Activated naive CD4-positive, alpha-beta T cell treated with anti-CD3 and anti-CD28 coated beads, Interleukin-2, amount 50 U/mL, for 72 hours (primary cell): ENCODE measurements at regions not wholly inside any gene's neighbourhood (a gene's known extent, or its start where the extent isn't known, plus 50 kb on each side); places are given as distances from the start of the nearest gene placed in this dataset.
"Not testable (repeated sequence)": the region's sequence is repeated elsewhere in the genome, so short reads cannot be mapped to it uniquely, and the experiment has no call there.

Experiments
- ATAC-seq, 2 donors: fragments of 150-1000 bp; cut with Tn5 transposase; 2 replicates each; pipeline ENCODE4 v1.10.0; 2021; ENCODE audit warnings: mild to moderate bottlenecking in 2 of 2, moderate library complexity in 2 of 2
- DNase-seq, 2 donors: peaks; one replicate each; pipeline ENCODE4 v3.0.0; 2021 to 2022; ENCODE audit warnings: low spot score in 2 of 2
- H3K27ac Mint-ChIP-seq, 2 donors: one replicate each; pipeline ENCODE4 v1.8.0; 2022; ENCODE audit warnings: mild to moderate bottlenecking in 2 of 2, mixed read lengths in 2 of 2
- H3K36me3 Mint-ChIP-seq, 2 donors: one replicate each; pipeline ENCODE4 v1.8.0; 2022; ENCODE audit warnings: mixed read lengths in 2 of 2
- H3K9me3 Mint-ChIP-seq, 2 donors: one replicate each; pipeline ENCODE4 v1.8.0; 2022; ENCODE audit warnings: mixed read lengths in 2 of 2

DNA sequence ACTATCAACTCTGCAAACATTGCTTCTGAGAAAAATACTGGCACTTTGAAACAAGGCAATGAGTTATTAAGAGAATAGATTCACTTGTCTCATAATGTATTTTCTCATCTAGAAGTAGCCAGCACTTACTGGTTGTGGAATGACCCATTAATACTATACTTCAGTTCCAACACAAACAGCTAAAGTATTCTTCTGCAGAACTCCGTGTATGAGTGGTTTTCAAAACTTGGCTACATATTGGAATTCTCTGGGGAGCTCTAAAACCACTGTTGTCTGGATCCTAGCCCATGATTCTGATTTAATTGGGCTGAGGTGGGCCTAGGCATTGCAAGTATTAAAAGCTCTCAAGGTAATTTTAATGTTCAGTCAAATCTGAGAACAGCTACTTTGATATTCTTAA is 1416.4 kb upstream of the RAG2 start:
- ATAC-seq: no peak
- Mint-ChIP-seq H3K9me3 (peaks cover 0 to 8% of the 10 kb centered on the region in 2 donors), H3K27ac (no peak overlapping the region), H3K36me3 (no peaks in the 10 kb centered on the region)
- no peak for DNase-seq

DNA sequence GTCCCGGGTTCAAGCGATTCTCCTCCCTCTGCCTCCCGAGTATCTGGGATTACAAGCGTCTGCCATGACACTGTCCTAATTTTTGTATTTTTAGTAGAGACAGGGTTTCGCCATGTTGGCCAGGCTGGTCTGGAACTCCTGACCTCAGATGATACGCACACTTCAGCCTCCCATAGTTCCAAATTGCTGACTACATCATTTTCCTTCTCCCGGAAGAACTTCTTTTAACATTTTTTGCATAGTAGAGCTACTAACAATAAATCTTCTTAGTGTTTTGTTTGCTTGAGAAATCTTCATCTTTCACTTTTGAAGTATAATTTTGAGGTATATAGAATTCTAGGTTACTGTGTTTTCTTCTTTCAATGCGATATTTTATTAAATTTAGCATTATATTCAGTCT is 1415.1 kb upstream of the RAG2 start:
- no peak for ATAC-seq
- Mint-ChIP-seq H3K36me3 (no peaks in the 10 kb centered on the region), H3K9me3 (peaks cover 0 to 8% of the 10 kb centered on the region in 2 donors), H3K27ac (no peak overlapping the region)
- DNase-seq: no peak

DNA sequence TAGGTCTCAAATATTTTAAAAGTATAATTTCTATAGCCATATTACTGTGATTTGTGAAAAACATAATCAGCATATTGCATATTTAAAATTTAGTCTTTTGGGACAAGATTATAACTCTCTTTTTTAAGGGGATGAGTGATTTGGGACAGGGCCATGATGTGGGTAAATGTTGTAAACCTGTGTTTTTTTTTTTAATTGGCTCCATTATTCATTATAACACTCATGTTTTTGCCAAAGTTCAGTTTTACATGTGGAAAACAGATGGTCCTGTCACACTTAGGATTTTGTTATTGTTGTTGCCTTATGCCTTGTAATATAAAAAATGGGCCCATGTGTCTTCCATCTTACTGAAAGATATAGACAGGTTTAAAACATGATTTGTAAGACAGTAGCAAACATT is 1413.5 kb upstream of the RAG2 start:
- no peak overlapping the region for H3K27ac Mint-ChIP-seq
- H3K9me3 Mint-ChIP-seq: peaks cover 0 to 8% of the 10 kb centered on the region in 2 donors
- H3K36me3 Mint-ChIP-seq: no peaks in the 10 kb centered on the region
- ATAC-seq (no peak), DNase-seq (no peak)

DNA sequence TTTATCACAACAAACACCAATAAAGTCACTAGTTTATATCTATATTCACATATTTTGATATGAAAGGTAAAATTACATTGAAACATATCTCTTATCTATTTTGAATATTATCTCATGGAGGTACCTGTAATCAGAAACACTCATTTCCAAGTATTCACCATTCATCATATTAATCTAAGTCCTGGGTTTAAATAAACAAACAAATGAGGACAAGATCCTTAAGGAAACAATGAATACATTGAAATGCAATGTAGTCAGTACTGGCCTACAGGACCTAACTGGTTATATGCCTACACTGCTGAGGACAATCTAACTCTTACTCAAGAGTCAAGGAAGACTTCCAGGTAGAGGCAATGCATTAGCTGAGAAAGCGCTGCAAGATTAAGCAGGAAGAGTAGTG is 1411.9 kb upstream of the RAG2 start:
- Mint-ChIP-seq H3K27ac (no peak overlapping the region), H3K36me3 (no peaks in the 10 kb centered on the region), H3K9me3 (peaks cover 5 to 12% of the 10 kb centered on the region in 2 donors)
- DNase-seq (no peak), ATAC-seq (no peak)

DNA sequence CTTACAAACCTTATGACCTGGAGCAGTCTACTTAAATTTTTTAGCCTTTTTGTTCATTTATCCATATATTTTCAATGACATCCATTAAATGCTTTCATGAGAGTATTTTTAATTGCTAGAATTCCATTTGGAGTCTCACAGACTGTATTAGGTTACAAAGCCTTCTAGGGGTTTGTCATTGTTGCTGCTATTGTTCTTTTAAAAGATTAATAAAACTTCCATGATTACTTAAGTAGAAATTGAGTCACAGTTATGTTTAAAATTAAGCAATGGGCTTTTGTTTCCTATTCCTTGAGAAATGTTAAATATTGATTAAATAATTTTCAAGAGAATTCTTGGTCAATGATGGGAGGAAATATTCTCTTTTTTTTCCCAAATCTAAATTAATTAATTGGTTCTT is 1408.4 kb upstream of the RAG2 start:
- peaks cover 0 to 6% of the 10 kb centered on the region in 2 donors for H3K36me3 Mint-ChIP-seq
- DNase-seq (no peak), ATAC-seq (no peak)
- peaks cover 22% of the 10 kb centered on the region in 2 donors for H3K9me3 Mint-ChIP-seq
- H3K27ac Mint-ChIP-seq: no peak overlapping the region

DNA sequence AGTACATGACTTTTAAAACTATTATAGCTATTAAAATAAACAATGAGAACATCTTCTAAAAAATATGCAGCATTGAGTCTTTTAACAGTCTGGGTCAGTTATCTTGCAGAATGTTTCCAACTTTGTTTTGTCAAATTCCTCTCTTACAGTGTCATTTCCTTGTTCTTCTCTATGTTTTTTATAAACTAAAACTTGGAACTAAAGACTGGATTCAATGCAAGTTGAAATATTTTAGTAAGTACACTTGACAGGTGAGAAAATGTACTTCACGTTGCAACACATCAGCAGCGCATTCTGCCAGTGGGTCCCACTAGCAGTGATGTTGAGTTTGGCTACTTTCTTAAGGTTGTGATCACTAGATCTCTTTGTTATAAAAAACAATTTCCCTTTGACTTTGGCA is 1407.6 kb upstream of the RAG2 start:
- Mint-ChIP-seq H3K27ac (no peak overlapping the region), H3K9me3 (peaks cover 22% of the 10 kb centered on the region in 2 donors), H3K36me3 (peaks cover 0 to 6% of the 10 kb centered on the region in 2 donors)
- no peak for DNase-seq
- no peak for ATAC-seq

DNA sequence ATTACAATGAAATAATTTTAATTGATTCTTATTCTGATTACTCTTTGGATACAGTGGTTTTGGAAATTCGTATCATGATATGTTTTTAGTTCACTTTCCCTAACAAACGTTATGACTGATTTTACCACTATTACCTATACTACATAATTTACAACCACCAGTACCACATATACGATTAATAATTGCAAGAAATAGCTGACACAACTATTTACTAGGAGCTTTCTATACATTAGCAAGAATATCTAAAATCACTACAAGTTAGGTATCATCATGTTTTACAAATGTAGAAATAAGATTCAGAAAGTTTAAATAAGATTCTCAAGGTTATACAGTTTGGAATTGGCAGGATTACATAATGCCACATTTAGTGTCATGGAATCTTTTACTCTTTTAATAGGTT is 1401.1 kb upstream of the RAG2 start:
- Mint-ChIP-seq H3K36me3 (peaks cover 0 to 2% of the 10 kb centered on the region in 2 donors), H3K27ac (no peak overlapping the region), H3K9me3 (peaks cover 12 to 17% of the 10 kb centered on the region in 2 donors)
- DNase-seq: no peak
- no peak for ATAC-seq

DNA sequence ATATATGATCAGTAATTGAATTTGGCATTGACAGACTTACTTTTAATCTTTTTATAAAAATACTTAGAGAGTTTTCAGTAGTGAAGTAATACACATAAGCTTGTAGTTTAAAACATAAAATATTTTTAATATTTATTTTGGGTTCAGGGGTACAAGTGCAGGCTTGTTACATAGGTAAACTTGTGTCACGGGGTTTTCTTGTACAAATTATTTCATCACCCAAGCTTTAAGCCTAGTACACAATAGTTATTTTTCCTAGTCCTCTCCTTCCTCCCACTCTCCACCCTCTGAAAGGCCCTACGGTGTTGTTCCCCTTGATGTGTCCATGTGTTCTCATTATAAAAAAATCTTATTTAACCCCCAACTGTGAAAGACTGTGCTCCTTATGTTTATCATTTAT is 1397.8 kb upstream of the RAG2 start:
- H3K9me3 Mint-ChIP-seq: peaks cover 10 to 14% of the 10 kb centered on the region in 2 donors
- DNase-seq (no peak), ATAC-seq (no peak)
- no peaks in the 10 kb centered on the region for H3K36me3 Mint-ChIP-seq
- no peak overlapping the region for H3K27ac Mint-ChIP-seq

DNA sequence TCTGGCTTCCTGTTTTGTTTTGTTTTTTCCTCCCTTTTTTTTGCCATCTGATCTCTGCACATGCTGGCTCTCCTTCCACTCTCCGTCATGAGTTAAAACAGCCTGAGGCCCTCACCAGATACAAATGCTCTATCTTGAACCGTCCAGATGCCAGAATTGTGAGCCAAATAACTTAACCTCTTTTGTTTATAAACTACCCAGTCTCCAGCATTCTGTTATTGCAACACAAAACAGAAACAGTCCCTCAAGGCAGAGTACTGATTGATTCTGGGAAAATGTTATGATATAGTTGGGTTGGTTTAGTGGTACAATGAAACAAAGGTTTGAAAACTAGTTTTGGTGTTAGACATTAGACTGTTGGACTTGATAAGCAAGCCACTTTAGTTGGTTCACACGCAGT is 1390.0 kb upstream of the RAG2 start:
- peaks cover 3 to 13% of the 10 kb centered on the region in 2 donors for H3K9me3 Mint-ChIP-seq
- no peaks in the 10 kb centered on the region for H3K36me3 Mint-ChIP-seq
- no peak for ATAC-seq
- DNase-seq: no peak
- no peak overlapping the region for H3K27ac Mint-ChIP-seq

DNA sequence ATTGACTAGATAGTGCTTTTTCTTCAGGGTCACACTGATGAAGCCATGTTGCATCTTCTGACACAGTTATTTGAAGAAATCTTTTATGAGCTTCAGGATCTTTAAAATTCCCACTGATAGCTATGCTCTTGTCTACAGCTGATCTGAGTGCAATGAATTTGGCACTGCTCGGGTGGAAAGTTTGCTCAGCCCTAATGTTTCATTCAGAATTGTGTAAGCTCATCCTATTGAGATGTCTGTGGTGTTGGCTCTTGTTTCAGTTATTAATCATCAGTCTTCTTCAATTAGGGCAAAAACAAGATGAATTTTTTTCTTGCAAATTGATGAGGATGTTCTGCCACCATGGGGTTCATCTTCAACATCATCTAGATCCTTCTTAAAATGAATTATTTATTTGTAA is 1387.0 kb upstream of the RAG2 start:
- Mint-ChIP-seq H3K36me3 (no peaks in the 10 kb centered on the region), H3K9me3 (peaks cover 3 to 15% of the 10 kb centered on the region in 2 donors), H3K27ac (no peak overlapping the region)
- DNase-seq: no peak
- no peak for ATAC-seq

DNA sequence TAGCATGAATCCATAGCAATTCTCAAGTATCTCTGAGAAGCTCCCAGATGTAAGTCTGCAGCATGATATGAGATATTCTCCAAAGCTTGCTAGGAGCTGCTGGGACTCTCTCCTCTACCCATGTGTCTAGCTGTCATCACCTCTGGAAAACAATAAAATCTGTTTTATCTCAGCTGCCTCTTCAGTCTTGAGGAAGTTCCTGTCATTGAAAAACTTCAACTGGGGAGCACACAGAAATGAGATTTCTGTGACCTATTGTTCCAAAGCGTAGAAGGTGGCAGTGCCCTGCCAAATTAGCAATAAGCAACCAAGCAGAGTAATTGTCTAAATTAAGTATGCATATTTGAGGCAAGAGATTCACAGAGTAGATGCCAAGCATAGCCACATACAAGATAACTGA is 1380.6 kb upstream of the RAG2 start:
- Mint-ChIP-seq H3K27ac (no peak overlapping the region), H3K36me3 (no peaks in the 10 kb centered on the region), H3K9me3 (peaks cover 6 to 7% of the 10 kb centered on the region in 2 donors)
- no peak for DNase-seq
- ATAC-seq: no peak

DNA sequence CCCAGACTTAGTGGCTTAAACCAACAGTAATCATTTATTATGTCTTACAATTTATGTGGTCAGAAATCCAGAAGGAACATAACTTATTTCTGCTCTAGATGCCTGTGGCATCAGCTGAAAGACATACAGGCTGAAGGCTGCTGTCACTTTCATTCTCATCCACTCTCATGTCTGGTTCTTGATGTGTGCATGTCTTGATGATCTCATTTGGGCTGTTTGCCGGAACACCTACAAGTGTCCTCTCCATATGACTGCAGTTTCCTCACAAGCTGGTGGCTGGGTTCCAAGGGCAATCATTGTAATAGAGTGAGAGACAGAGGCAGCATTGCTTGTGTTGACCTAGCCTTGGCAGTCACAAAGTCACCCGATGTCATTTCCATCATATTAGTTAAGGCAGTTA is 1375.9 kb upstream of the RAG2 start:
- ATAC-seq: no peak
- Mint-ChIP-seq H3K27ac (no peak overlapping the region), H3K36me3 (peaks cover 0 to 4% of the 10 kb centered on the region in 2 donors), H3K9me3 (peaks cover 11 to 26% of the 10 kb centered on the region in 2 donors)
- DNase-seq: no peak

DNA sequence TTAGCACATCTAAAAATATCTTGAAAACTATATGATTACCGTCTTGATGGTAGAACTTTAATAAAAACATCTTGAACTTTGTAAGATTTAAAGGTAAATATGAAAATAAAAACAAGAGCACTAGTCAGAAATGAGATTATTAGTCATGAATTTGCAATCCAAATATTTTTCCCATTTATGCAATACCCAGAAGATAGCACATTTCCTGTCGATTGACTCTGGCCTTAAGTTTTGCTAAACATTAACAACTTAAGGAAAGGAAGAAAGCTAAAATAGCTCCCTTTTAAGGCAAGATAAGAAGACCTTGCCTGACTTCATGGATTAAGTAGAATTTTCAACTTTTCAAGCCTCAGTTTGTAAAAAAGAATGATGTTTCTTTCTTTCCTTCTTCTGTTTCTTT is 1374.7 kb upstream of the RAG2 start:
- H3K36me3 Mint-ChIP-seq: peaks cover 0 to 5% of the 10 kb centered on the region in 2 donors
- H3K27ac Mint-ChIP-seq: no peak overlapping the region
- DNase-seq (no peak), ATAC-seq (no peak)
- peaks cover 12 to 26% of the 10 kb centered on the region in 2 donors for H3K9me3 Mint-ChIP-seq

DNA sequence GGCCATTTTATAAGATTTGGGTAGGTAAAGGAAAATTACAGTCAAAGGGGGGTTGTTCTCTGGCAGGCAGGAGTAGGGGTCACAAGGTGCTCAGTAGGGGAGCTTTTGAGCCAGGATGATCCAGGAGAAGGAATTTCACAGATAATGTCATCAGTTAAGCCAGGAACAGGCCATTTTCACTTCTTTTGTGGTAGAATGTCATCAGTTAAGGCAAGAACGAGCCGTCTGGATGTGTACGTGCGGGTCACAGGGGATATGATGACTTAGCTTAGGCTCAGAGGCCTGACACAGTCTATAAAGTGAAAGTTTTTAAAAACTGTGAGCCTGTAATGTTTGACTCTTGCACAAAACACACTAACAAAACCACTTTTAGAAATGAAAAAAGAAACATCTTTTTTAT is 1371.3 kb upstream of the RAG2 start:
- H3K36me3 Mint-ChIP-seq, H3K27ac Mint-ChIP-seq, DNase-seq, ATAC-seq: not testable (repeated sequence)
- peaks cover 21 to 35% of the 10 kb centered on the region in 2 donors for H3K9me3 Mint-ChIP-seq

DNA sequence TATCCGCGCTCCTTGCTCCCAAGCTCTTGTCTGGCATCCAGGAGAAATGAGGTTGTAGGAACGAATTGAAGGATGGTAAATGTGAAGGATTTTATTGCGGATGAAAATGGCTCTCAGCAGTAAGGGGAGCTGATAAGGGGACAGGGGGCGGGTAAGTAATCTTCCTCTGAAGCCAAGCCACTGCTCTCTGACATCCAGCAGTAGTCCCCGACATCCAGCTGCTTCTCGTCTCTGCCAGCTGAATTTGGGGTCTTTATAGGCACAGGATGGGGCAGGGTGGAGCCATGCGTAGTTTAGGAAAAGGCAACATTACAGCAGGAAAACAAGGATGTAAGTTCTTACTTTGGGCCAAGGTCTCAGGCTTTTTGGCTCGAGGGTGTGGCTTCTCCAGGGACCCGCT is 1370.1 kb upstream of the RAG2 start:
- DNase-seq: no peak
- Mint-ChIP-seq H3K27ac (no peak overlapping the region), H3K9me3 (peaks cover 21 to 31% of the 10 kb centered on the region in 2 donors), H3K36me3 (peaks cover 0 to 5% of the 10 kb centered on the region in 2 donors)
- ATAC-seq: no peak

DNA sequence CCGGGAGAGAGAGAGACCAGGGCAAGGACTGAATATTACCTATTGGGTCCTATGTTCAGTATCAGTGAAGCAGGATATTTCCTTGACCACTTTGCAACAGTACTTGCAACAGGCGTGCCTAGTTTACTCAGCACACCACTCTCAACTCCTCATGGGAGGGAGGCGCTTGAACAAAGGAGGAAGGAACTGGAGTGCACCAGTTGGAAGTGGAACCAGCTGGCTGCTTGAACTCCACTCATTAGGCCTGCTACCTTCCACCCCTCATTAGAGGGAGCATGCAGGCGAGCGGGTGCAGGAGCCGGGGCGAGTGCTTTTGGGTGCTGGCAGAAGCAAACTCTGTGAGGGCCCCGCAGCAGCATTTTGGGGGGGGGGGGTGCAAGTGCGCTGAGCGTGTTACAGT is 1369.6 kb upstream of the RAG2 start:
- H3K27ac Mint-ChIP-seq: no peak overlapping the region
- ATAC-seq: no peak
- DNase-seq: no peak
- peaks cover 20 to 31% of the 10 kb centered on the region in 2 donors for H3K9me3 Mint-ChIP-seq
- peaks cover 0 to 5% of the 10 kb centered on the region in 2 donors for H3K36me3 Mint-ChIP-seq

DNA sequence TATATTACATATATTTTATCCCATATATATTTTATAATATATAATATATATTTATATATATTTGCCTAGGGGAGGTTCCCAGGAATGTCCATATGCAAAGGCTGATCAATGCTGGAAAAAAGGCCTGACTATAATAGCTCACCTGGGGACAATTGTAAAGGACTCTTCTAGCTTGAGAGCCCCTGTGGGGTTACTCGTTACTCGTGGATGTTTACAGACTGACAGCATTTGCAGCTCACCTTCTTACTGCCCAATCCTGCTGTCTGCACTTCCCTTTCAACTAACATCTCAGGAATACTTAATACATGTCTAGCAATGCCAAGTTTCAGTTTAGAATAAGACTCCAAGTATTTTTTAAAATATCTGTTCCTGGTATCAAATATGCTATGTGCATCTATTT is 1365.4 kb upstream of the RAG2 start:
- DNase-seq (no peak), ATAC-seq (no peak)
- Mint-ChIP-seq H3K27ac (no peak overlapping the region), H3K9me3 (peaks cover 24 to 25% of the 10 kb centered on the region in 2 donors), H3K36me3 (no peaks in the 10 kb centered on the region)

DNA sequence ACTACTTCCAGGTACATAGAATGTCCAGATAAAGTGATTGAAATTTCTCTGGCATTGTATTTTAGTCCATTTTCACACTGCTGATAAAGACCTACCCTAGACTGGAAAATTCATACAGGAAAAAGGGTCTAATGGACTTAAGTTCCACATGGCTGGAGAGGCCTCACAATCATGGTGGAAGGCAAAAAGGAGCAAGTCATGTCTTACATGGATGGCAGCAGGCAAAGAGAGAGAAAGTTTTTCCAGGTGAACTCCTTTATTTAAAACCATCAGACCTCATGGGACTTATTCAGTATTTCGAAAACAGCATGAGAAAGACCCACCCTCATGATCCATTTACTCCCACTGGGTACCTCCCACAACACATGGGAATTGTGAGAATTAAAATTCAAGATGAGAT is 1359.7 kb upstream of the RAG2 start:
- no peak for ATAC-seq
- peaks cover 34 to 37% of the 10 kb centered on the region in 2 donors for H3K9me3 Mint-ChIP-seq

DNA sequence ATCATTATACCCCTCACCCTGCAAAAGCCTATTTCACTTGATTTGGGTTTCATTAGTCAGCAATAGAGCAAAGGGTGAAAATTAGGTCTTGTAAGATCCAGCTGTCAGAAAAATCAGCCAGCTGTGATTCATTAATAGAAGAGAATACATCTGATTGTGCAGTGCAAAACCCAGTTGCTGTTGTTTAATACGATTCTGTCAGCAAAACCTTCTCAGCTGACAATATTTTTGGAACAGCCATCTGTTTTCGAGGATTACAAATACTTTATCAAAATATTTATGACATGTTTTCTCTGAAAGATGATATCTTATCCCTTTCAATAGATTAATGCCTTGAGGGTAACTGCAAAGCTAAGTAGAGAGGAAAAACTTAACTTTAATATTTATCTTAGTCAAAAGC is 1354.0 kb upstream of the RAG2 start:
- peaks cover 0 to 5% of the 10 kb centered on the region in 2 donors for H3K36me3 Mint-ChIP-seq
- no peak overlapping the region for H3K27ac Mint-ChIP-seq
- DNase-seq (no peak), ATAC-seq (no peak)
- H3K9me3 Mint-ChIP-seq: peaks cover 17 to 18% of the 10 kb centered on the region in 2 donors

More for the DNA sequence above, 1359.7 kb upstream of the RAG2 start:
- Mint-ChIP-seq H3K36me3 (peaks cover 0 to 13% of the 10 kb centered on the region in 2 donors), H3K27ac (no peak overlapping the region)
- no peak for DNase-seq
